RWPE2 (cell line): ENCODE measurements at regions not wholly inside any gene's neighbourhood (a gene's known extent, or its start where the extent isn't known, plus 50 kb on each side); places are given as distances from the start of the nearest gene placed in this dataset.

ENCODE experiments used
- ATAC-seq: fragments of 200-7000 bp; cut with Tn5 transposase; 3 replicates; pipeline ENCODE4 v1.9.1; 2021; ENCODE audit warnings: low read depth
- DNase-seq: peaks from one replicate; pipeline ENCODE4 v3.0.0-alpha.2; 2020; ENCODE audit warnings: low spot score
- H3K27ac ChIP-seq: fragments of 450-650 bp; 2 replicates; pipeline ENCODE4 v1.5.1; 2017; ENCODE audit warnings: mild to moderate bottlenecking; ENCODE audit not compliant: poor library complexity, severe bottlenecking
- H3K27me3 ChIP-seq: fragments of 250-450 bp; sonication (Bioruptor Pico); 2 replicates; pipeline ENCODE4 v1.5.1; 2021; ENCODE audit warnings: mild to moderate bottlenecking, moderate library complexity; ENCODE audit not compliant: insufficient read depth, poor library complexity, severe bottlenecking
- H3K36me3 ChIP-seq: fragments of 250-450 bp; sonication (Bioruptor Pico); 2 replicates; pipeline ENCODE4 v1.5.1; 2020; ENCODE audit warnings: low read depth, mild to moderate bottlenecking, moderate library complexity
- H3K4me1 ChIP-seq: fragments of 250-450 bp; sonication (Bioruptor Pico); 2 replicates; pipeline ENCODE4 v1.5.1; 2021; ENCODE audit warnings: mild to moderate bottlenecking, moderate library complexity; ENCODE audit not compliant: insufficient read depth, poor library complexity, severe bottlenecking
- H3K4me3 ChIP-seq: fragments of 250-450 bp; sonication (Bioruptor Pico); 2 replicates; pipeline ENCODE4 v1.5.1; 2021; ENCODE audit warnings: mild to moderate bottlenecking, moderate library complexity; ENCODE audit not compliant: severe bottlenecking
- H3K9me3 ChIP-seq: fragments of 250-450 bp; sonication (Bioruptor Pico); 2 replicates; pipeline ENCODE4 v1.5.1; 2021; ENCODE audit warnings: mild to moderate bottlenecking, moderate library complexity; ENCODE audit not compliant: severe bottlenecking
- TF ChIP-seq, protein P1 (sequence below): fragments of 450-650 bp; IDR thresholded peaks from one replicate; pipeline ENCODE4 v1.5.1; 2017; ENCODE audit warnings: mild to moderate bottlenecking, moderate library complexity; ENCODE audit not compliant: poor library complexity, severe bottlenecking

DNA sequence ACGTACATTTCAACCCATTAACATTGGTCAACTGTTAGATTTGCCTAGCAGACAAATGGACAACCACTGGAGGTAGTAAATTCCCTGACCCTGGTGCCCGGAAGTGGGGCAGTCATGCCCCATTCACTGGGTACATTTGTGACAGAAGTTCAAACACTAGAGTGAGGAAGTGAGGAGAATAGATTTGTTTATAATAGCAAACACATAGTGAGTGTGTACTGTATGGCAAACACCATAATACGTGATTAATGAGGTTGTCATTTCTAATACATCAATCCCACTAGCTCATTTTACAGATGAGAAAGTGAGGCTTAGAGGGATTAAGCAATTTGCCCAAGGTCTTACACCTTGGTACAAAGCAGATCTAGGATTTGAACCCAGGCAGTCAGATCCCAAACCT is 181.9 kb upstream of the MKLN1 start:
- Histone ChIP-seq H3K9me3 (no peaks in the 10 kb centered on the region), H3K27ac (peak overlapping the region; percentile 46), H3K36me3 (no peaks in the 10 kb centered on the region), H3K27me3 (no peaks in the 10 kb centered on the region), H3K4me1 (peaks cover 13% of the 10 kb centered on the region), H3K4me3 (no peak overlapping the region)
- TF ChIP-seq, protein P1, sequence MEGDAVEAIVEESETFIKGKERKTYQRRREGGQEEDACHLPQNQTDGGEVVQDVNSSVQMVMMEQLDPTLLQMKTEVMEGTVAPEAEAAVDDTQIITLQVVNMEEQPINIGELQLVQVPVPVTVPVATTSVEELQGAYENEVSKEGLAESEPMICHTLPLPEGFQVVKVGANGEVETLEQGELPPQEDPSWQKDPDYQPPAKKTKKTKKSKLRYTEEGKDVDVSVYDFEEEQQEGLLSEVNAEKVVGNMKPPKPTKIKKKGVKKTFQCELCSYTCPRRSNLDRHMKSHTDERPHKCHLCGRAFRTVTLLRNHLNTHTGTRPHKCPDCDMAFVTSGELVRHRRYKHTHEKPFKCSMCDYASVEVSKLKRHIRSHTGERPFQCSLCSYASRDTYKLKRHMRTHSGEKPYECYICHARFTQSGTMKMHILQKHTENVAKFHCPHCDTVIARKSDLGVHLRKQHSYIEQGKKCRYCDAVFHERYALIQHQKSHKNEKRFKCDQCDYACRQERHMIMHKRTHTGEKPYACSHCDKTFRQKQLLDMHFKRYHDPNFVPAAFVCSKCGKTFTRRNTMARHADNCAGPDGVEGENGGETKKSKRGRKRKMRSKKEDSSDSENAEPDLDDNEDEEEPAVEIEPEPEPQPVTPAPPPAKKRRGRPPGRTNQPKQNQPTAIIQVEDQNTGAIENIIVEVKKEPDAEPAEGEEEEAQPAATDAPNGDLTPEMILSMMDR = no peak
- ATAC-seq = no peak
- no peak for DNase-seq

DNA sequence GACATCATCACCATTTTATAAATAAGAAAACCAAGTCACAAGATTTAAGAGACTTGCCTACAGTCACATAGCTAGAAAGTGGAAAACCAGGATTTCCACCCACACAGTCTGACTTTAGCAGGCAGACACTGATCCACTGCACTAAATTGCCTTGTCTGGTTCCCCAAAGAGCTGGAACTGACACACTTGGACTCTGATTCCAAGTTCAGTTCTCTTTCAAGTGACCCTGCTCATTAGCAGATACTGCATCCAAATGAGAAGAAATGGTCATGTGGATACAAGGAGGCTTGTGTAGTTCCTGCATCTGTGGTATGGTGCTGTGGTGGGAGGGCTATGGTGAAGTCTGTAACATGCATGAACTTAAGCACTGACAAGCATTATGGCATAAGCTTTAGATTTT is 180.1 kb upstream of the MKLN1 start:
- TF ChIP-seq, protein P1 = no peak
- Histone ChIP-seq H3K27ac (no peak overlapping the region), H3K4me1 (peaks cover 13% of the 10 kb centered on the region), H3K27me3 (no peaks in the 10 kb centered on the region), H3K36me3 (no peaks in the 10 kb centered on the region), H3K4me3 (no peak overlapping the region), H3K9me3 (no peaks in the 10 kb centered on the region)
- DNase-seq = no peak
- no peak for ATAC-seq

DNA sequence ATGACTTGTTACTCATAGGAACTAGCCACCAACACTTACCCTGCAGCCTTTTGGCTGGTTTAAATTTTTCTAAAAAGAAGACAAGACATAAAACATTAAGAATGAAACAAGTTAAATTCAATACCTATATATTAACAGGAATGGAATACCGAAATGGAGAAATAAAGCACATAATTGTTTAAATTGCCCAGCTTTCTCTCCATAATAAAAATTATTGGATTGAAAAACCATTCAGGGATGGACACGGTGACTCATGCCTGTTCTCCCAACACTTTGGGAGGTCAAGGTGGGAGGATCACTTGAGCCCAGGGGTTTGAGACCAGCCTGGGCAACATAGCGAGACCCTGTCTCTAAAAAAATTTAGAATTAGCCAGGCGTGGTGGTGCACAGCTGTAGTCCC is 179.4 kb upstream of the MKLN1 start:
- Histone ChIP-seq H3K4me3 (no peak overlapping the region), H3K4me1 (peaks cover 14% of the 10 kb centered on the region), H3K27ac (no peak overlapping the region), H3K27me3 (no peaks in the 10 kb centered on the region), H3K9me3 (no peaks in the 10 kb centered on the region), H3K36me3 (no peaks in the 10 kb centered on the region)
- DNase-seq (no peak), ATAC-seq (no peak)
- TF ChIP-seq, protein P1 = no peak

DNA sequence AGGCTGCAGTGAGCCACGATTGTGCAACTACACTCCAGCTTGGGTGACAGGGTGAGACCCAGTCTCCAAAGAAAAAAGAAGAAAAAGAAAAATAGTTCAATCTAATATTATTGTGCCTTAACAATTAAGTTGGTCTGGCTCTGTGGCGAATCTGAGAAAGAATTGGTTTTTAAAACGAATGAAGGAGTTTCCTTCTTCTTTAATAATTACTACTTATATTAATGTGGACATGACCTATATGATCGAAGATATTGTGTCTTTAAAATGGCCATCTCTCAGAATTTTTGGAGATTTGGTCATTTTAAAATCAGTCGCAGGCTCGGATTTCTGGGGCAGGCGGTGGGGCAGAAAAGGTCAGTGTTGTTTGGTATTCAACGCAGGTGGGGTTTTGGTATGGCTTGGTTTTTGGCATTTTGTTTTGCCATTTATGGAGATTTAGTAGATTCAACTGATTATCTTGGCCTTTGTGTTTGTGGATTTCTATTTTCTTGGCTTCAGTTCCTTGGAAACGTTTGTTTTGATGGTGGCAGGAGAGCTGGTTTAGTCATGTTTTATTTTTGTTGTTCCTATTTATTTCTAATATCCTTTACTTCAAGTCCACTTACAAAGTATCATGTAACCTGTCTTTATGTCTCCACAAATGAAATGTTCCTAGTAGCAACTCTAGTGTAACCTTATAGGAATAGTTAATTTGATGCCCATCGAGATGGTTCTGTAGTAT is 178.8 kb upstream of the MKLN1 start:
- TF ChIP-seq, protein P1 = no peak
- peaks cover 16% of the 10 kb centered on the region for H3K4me1 ChIP-seq
- no peak for DNase-seq
- H3K4me3 ChIP-seq = no peak overlapping the region
- no peaks in the 10 kb centered on the region for H3K27me3 ChIP-seq
- H3K36me3 ChIP-seq = no peaks in the 10 kb centered on the region
- no peak overlapping the region for H3K27ac ChIP-seq
- H3K9me3 ChIP-seq = no peaks in the 10 kb centered on the region
- ATAC-seq = no peak

DNA sequence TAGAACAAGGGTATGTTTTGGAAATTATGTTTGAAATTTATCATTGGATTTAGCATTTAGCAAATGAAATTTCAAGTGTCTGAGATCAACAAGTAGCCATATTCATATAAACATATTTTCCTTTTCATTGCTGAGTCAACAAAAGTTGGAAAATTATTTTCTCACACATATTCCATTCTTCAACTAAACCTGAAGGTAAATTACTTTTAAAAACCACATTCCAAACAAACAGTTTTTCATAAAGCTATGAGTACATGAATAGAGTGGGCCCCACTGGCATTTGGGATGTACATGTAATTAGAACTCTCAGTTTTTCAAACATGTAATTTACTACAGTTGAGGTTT is 178.3 kb upstream of the MKLN1 start:
- no peak for ATAC-seq
- no peaks in the 10 kb centered on the region for H3K27me3 ChIP-seq
- no peaks in the 10 kb centered on the region for H3K9me3 ChIP-seq
- H3K36me3 ChIP-seq = no peaks in the 10 kb centered on the region
- peaks cover 21% of the 10 kb centered on the region for H3K4me1 ChIP-seq
- TF ChIP-seq, protein P1 = no peak
- no peak for DNase-seq
- H3K4me3 ChIP-seq = no peak overlapping the region
- no peak overlapping the region for H3K27ac ChIP-seq
